Esophagus squamous epithelium (tissue), 4 donors: ENCODE measurements at regions not wholly inside any gene's neighbourhood (a gene's known extent, or its start where the extent isn't known, plus 50 kb on each side); places are given as distances from the start of the nearest gene placed in this dataset.

Source experiments
- CTCF ChIP-seq, 6 experiments: fragments of 450-650 bp in 4 of 6; fragments of 200-600 bp in 2 of 6; sonication (generic) in 2 of 6; IDR thresholded peaks; one replicate each; pipeline ENCODE4 v1.5.1; 2016 to 2019; ENCODE audit warnings: antibody characterized with exemption in 6 of 6, mild to moderate bottlenecking in 4 of 6, moderate library complexity in 4 of 6
- POLR2A ChIP-seq, 4 donors: fragments of 450-650 bp; IDR thresholded peaks; one replicate each; pipeline ENCODE4 v1.6.1; 2017; ENCODE audit warnings: antibody characterized with exemption in 4 of 4, mild to moderate bottlenecking in 4 of 4, moderate library complexity in 3 of 4

- no peak for TF ChIP-seq CTCF (IDR thresholded peaks at IDR 0.05)
- no peak for TF ChIP-seq POLR2A (IDR thresholded peaks at IDR 0.05)
Measured at GRCh38 chr18:41025666-41026065, 929.4 kb upstream of the PIK3C3 start.
